ENCODE measurements at regions not wholly inside any gene's neighbourhood (a gene's known extent, or its start where the extent isn't known, plus 50 kb on each side); places are given as distances from the start of the nearest gene placed in this dataset.

DNA sequence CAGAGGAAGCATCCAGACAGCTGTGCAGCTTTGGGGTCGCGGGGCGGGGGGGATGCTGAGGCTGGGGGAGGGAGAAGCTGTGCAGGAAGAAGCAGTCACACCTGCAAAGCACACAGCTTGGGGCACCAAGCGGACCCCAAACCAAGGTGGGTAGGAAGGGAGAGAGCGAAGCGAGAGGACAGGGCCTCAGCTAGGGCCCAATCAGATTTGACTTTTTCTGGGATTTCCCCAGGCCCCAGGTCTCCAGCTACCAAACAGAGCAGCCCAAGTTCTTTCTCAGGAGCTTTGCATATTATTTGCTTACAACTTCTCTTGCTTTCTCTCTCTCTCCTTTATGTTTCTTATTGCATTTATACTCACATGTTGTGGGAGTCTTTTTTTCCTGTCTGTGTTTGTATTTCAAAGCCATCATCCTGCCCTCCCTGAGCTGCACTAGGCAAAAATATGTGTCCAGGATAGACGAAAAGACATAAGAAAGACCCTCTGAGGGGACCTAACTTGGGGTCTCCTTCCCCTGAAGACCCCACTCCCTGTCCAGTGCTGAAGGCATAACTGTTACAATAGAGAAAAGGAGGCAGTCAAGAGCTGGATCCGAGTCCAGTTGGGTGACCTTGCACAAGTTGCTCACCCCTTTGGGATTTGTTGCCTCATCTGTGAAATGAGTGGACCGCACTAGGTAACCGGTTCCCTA is 50.6 kb upstream of the SMNDC1 start:
- no peak for DNase-seq (ENCODE audit: low read depth)

DNA sequence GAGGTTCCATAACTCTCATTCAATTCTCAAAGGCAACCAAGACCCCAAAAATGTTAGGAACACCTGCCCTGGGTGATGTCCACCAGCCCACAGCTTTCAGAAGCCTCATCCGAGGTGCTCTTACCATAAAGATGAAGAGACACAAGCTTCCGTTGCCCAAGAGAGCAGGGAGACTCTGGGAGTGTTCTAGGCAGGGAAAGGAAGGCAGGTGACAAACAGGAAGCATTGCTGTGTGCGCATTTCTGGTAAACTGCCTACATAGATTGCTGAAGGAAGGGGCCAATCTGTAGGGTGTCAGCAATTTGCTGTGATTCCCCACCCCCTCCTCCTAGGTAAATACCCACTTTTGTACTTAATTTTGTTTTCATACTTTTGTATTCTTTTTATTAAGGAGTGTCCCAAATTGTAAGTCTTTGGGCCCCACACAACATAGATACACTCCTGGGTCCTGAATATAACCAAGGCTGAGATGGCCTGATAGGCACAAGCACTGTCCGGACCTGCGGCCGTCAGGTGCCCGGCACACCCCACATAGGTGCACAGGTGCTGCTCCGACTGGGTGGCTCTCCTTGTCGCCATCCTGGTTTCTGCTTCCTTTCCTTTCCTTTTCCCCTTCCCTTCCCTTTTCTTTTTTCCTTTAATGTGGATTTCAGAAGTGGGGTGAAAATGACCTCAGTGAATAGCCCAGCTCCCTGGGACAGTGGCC is 51.4 kb upstream of the SMNDC1 start:
- no peak for DNase-seq (ENCODE audit: low read depth)

DNA sequence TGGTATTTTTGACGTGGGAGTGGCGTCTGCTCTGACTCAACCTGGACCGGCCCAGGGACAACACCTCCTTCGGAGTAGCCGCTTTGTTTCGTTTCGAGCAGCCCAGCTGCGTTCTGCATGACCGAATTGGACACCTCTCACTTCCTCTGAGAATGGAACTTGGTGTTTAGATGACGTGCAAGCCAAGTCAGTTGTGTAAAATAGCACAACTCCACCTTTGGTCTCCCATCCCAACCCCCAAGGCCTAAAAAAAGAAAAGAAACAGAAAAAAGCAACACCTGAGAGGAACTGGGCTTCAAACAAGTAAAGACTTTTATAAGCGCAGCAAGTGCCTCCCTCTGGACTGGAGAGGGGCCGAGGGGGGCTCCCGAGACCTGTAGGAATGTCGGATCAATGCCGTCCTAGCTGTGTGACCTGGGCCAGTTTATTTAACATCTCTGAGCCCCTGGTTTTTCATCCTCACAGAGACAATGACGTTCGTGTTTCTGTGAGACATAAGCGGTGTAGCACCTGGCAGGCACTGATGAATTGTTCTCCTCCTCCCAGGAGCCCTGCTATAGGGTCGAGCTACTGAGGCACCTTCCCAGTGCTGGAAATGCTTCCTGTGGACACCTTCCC is 52.0 kb upstream of the SMNDC1 start:
- peak; percentile 81 for DNase-seq (ENCODE audit: low read depth)

DNA sequence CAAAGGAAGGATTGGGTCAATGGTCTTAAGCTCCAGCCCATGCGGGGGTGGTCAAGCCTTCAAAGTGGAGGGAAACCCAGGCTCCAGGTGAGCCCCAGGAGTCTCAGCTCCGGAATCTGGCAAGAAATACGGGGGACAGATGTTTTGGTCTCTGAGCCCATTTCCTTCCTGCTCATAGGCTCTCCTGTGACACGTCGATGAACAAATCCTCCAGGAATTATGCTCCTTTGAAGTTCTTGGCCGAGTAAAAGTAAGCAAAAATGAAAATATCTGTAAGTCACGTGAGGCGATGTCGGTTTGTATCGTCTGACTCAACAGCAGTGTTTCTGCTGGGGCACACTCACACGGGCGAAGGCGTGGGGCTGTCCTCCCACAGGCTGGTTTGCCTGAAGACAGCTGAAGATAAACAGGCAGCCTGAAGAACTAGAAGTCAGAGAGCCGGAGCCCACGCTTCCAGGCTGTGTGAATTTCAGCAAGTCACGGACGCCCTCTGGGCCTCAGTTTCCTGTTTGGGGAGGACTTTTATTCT is 52.6 kb upstream of the SMNDC1 start:
- DNase-seq (ENCODE audit: low read depth), result peak; percentile 91

DNA sequence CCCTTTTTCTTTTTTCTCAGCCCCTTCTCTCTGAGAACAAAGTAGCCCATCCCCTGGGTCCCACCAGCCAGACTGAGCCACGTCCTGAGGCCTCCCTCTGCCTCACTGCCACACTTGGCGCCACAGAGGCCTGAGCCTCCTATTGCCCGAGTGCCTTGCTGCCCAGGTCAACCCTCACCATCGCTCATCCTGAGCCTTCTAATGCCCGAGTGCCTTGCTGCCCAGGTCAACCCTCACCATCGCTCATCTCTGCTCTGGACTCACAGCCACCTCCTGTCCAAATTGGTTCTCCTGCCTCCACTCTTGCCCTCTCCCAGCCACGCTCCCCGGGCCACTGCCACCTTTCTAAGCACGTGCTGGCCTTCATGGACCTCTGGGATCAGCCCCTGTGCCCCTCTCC is 53.2 kb upstream of the SMNDC1 start:
- DNase-seq (ENCODE audit: low read depth), result no peak

DNA sequence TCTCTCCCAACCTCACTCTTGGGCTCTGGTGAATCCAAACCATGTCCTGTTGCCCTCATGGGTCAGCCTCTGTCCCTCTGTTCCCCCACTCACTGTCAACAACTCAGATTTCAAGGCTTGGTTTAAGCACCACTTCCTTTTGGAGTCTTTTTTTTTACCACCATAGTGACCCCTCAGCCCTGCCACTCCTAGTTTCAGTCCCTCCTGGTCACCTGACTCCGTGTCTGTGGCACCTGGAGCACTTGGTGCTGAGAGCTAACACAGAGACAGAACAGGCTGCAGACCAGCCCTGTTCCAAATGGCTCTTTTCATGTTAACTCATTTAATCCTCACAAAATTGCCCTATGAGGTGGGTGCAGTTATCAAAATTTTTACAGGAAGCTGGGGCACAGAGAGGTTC is 53.6 kb upstream of the SMNDC1 start:
- DNase-seq (ENCODE audit: low read depth), result no peak

DNA sequence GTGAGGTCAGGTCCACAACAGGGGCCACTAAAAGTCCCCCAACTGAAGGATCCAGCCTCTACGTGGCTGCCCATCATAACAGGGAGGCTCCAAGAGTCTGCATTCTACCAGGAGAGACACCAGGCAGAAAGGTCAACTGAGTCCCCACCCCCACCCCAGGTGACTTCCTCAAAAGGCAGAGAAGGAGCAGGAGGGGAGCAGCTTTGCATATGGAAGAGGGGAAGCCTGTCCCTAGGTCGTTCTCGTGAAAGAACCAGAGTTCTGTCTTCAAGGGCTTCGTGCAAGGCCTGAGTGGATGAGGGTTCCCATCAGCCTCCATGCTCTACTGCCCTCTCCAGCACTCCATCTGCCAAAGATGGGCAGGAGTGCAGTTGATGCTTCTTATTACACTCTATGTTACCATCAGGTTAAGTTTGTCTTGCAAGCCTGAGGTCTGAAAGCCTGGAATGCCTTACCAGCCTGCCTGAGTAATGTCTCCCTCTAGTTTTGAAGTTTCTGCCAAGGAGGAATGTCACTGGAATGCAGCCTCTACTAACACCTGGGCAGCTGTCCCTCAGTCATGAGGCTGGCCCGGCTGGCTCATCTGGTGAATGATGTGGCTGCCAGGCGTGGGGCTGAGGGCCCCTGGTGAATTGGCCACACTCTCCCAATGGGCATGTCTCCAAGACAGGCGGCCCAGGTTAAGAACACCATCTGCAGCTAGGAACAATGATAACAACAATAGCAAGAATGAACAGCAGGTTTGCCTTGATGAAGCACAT is 54.3 kb upstream of the SMNDC1 start:
- no peak for DNase-seq (ENCODE audit: low read depth)

DNA sequence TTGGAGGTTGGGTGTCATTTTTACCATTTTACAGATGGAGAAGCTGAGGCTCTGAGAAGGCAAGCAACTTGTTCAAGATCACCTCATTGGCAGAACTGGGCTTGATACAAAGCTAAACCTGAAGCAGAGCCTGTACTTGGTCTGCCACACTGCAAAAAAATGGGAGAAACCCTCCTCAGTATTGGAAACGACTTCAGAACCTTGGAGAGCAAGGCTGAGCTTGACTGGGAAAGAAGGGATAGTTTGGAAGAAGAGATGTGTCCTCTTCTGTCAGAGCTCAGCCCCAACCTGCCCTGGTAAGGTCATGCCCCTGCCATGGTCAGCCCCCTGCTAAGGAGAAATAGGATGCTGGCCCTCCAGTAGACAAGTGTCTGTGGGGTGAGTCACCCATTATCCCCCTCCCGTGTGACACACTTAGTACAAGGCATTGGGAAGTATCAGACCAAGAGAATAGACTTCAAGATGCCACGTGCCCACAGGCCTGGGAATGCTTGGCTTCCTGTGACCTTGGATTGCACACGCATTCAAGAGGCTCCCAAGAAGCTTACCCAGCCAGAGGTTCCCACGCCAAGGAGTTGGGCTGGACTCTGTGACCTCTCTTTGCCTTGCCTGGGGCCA is 56.2 kb upstream of the SMNDC1 start:
- DNase-seq (ENCODE audit: low read depth), result no peak

DNA sequence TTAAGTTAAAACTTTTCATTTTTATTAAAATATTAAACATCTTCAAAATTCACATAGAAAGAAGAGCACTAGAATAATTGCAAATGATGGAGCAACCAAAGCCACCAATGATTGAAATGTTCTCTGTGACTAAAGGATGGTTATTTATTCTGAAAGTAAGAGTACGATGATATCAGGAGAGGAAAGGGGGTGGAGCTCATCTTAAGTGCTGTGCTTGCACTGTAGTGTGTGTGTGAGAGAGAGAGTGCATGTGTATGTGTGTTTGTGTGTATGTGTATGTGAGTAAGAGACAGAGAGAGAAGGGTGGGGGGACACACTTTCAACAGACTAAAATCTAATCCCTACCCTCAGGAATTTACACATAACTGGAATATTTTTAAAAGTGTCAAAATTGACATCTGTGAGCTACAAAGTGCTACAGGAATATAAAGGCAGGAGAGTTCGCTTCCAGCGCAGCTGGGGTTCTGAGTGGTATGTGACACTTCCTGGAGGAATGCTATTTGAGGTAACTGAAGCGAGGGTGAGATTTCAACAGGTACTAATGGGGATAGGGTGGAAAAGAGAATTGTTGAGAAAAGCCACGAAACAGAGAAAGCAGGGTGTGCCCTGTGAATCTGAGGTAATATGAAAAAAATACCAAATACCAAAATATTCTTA is 57.2 kb upstream of the SMNDC1 start:
- DNase-seq (ENCODE audit: low read depth), result no peak

DNA sequence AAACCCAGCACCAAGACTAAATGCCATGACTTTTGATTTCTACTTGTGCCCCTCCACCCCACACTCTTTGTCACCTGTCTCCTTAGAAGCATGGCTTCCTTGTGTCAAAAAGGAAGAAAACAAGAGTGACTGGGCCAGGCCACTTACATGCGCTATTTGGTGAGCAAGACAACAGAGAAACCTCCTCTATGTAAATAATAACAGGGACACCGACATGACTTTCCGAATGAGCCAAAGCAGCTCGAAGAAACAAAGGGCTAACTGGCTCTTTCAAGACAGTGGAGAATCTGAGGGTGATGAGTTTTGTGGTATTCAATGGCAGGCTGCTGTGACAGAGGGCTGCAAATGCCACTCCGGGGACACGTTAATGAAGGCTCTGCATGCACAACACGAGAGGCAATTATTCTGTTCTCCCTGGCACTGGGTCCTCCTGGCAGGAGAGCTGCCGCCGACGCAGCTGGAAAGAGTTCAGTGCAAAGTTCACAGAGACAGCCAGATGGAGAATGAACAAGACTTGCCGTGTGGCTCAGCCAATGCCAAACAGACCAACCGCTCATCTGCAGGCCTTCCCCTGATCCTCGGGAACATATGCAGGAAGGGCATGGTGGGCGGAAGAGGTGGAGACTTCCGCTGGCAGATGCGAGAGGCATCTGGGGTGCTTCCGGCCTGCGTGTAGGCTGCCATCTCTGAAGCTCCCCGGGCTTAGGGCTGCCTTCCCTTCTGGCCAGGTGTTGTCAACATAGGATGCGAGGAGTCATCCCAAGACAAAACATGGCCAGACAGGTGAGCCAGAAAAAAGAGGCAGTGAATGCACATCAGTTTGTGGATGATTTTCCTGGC is 59.1 kb upstream of the SMNDC1 start:
- no peak for DNase-seq (ENCODE audit: low read depth)

DNA sequence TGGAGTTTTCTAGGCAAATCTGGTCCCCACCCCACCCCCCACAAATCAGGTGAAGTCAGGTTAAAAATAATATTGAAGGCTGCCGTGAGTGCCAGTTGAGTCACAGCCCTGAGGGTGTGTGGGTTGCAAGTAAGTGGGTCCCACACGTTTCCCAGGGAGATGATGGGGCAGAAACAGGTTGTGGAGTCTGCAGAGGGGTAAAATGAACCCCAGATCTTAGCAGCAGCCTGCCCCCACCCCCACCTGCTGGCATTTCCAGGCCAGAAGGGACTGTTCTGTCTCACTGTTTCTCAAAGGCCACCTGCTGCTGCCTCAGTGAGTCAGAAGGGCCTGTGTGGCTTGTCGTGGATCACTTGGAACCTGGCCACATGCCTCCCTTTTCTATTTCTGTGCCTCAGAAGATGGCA is 59.8 kb upstream of the SMNDC1 start:
- DNase-seq (ENCODE audit: low read depth), result no peak

DNA sequence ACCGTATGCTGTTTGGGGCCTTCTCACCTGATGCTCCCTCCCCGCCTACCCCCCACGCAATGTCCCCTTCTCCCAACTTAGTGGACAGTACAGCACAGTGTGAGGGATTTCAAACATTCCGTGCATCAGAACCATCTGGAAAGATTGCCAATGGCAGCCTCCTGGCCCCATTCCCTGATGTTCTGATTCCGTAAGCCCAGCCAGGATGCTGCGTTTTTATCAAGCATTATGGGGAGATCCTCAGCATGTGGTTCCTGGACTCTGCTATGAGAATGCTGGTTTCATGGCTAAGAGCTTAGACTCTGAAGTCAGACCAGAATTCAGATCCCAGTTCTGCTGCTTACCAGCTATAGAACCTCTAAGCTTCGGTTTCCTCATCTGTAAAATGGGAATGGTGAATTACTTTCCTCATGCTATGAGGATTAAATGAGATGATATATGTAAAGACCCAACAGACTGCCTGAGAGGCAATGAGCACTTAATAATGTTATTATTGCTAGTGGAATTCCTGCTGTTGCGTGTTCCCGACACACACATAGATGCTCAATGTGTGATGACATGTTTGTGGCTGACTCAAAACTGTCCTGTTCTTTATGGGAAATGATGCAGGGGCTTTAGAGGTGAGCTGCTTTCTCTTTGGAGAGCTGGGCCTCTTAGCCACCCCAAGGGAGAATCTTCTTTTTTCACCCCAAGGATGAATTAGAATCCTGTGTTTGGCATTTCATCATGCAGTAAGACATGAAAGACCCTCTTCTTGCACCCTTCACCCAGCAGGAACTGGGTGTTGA is 60.8 kb upstream of the SMNDC1 start:
- DNase-seq (ENCODE audit: low read depth), result no peak

DNA sequence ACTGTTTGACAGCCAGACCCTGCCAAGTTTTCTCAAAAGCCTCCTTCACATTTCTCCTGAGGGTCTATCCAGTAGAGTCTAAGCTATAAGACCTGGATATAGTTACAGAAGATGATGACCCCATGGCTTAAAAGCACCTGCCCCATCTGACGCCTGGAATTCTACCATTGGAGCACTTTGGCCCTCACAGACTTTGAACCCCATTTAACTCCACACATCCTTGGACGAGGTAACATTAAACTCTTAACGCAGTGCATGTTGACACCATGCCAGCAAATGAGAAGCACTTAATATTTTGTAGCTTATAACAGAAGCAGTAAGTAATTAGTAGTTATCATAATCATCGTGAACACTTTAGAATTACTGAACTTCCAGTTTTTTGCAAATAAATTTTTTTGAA is 61.9 kb upstream of the SMNDC1 start:
- no peak for DNase-seq (ENCODE audit: low read depth)

DNA sequence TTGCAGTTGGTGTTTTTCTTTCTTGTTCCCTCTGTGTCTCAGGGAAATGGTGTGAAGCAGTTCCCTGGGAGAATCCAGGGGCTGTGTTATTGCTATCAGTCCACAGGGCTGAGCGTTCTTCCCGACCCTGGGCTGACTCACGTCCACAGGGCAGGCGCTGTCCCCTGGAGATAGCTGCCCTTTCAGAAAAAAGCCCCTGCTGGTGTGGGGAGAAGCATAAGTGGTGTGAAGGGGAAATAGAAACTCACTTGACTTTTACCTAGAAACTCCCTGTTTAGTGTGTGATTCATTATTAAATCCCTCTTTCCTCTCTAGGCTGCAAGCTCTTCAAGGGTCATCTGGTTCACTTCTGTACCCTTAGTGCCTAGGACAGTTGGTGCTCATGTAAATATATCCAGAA is 63.3 kb upstream of the SMNDC1 start:
- DNase-seq (ENCODE audit: low read depth), result no peak

DNA sequence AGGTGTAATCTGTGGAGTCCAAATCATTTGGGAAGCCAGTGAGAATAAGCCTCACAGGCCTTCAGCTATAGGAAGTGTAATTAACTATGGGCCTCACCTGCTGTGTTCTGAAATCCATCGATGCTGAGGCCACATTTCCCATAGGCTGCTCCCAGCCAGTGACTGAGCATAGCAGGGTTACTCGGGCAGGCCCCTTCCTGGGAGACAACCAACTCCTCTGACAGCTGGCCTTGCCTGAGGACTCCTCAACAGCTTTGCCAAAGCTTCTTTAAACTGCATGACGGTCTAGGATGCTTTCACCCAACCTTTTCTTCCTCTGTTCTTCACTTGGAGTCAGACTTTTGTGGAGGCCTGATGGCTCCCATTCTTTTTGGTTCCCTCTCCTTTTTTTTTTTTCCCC is 63.8 kb upstream of the SMNDC1 start:
- no peak for DNase-seq (ENCODE audit: low read depth)

DNA sequence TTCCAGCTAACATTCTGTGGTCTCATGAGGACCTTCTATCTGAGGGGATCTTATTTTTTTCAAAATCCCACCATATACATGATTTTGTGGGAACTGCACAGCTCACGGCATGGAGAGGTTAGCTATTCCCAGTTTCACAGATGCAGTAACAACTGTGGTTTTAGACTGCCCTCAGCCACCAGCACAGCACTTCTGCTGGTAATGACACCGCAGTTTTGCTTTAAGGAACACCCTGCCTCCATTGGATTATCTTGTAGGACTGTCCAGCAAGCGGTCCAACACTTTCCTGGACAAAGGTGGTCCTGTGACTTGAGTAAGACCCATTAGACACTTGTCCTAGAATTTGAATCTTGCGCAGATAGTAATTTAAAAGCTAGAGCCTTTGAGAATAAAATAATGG is 65.3 kb upstream of the SMNDC1 start:
- DNase-seq (ENCODE audit: low read depth), result no peak

DNA sequence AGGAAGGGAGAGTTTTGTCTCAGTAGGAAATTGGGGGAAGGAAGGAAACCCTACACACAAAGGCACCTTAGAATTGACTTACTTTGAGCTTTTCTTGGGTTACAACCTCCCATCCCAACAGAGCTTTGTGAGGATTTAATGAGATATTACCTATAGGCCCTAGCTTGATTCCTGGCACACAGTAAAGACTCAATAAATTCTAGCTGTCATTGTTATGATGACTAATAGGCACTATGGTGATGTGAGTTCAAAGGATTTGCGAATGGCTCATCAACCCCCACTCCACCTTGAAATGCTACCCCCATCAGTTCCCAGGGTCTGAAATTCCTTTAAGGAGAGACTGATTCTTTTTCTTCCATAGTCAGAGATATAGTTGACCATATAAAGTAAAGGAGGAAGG is 67.9 kb upstream of the SMNDC1 start:
- no peak for DNase-seq (ENCODE audit: low read depth)

DNA sequence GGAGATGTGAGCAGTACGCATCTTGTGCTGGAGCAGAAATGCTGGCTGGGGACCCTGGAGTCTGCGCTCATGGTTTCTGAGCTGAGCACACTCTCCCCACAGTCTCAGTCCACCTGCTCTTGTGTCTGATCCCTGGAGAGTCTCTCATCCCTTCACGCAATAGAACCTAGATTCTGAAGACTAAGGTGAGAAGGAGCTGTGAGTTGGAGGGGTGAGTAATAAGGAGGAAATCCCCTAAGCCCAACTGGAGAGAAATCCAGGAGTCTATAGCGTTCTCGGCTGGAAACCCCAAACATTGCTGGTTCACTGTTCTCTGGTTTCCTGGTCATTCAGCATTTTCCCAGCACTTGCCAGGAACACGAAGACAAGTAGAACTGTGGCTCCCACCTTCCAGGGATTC is 68.3 kb upstream of the SMNDC1 start:
- DNase-seq (ENCODE audit: low read depth), result no peak

DNA sequence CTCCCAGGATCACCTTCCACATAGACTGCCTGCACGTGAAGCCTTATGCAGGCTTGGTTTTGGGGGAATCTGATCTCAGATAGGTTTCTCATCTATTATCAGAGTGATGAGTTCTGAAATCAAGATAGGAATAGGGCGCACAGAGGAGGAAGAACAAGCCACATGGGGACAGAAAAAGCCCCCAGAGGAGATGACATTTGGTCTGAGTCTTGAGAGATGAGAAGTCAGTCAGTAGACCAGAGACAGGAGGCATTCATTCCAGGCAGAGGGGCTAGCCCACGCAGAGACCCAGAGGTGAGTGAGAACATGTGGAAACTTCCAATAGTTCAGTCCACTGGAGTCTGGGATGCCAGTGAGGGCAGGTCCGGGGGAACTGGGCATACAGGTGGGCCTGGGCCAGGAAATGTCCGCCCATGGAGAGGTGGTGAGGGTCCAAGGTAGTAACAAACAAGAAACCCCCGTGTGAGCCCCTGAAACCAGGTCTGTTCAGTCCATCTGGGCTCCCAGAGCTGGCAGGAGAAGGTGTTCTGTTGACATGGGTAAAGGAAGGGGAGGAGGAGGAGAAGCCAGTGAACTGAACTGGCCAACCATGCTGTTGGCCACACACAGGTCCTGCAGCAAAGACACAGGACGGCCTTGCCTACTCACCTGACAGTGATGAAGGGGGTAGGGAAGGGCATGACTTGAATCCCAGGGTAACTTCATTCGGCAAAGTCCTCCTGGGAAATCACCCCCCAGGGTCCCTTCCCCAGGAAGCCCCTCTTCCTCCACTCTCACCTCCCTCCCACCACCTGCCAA is 69.3 kb upstream of the SMNDC1 start:
- no peak for DNase-seq (ENCODE audit: low read depth)
